ENCODE measurements at regions not wholly inside any gene's neighbourhood (a gene's known extent, or its start where the extent isn't known, plus 50 kb on each side); places are given as distances from the start of the nearest gene placed in this dataset.

- Histone ChIP-seq H3K9me1 (ENCODE audit: control insufficient read depth, insufficient read depth, low read length) (no peaks in the 10 kb centered on the region), H3K9me3 (replicated peaks; ENCODE audit: control insufficient read depth, insufficient read depth, low read depth, low read length) (no peaks in the 10 kb centered on the region), H3K79me2 (ENCODE audit: control insufficient read depth, insufficient read depth, low read length) (no peaks in the 10 kb centered on the region), H3K4me3 (no peak overlapping the region), H3K9ac (ENCODE audit: insufficient read depth in 1 of 2, low read depth in 2 of 2, low read length in 2 of 2) (no peak overlapping the region), H4K20me1 (replicated peaks; ENCODE audit: control insufficient read depth, insufficient read depth, low read length) (no peaks in the 10 kb centered on the region), H3K4me2 (ENCODE audit: insufficient read depth, low read length) (no peak overlapping the region), H2AFZ (ENCODE audit: low read depth, low read length) (no peak overlapping the region), H3K36me3 (ENCODE audit: control insufficient read depth, insufficient read depth, low read length) (no peaks in the 10 kb centered on the region), H3K4me1 (replicated peaks in 1 of 2; ENCODE audit: control insufficient read depth in 2 of 2, insufficient read depth in 2 of 2, low read length in 2 of 2) (no peaks in the 10 kb centered on the region), H3K27me3 (ENCODE audit: control insufficient read depth in 2 of 2, insufficient read depth in 2 of 2, low read length in 2 of 2) (no peaks in the 10 kb centered on the region), H3K27ac (ENCODE audit: extremely low read depth, low read depth, low read length) (no peak overlapping the region)
- no TSS peak for BruUV-seq (replicated peaks)
- DNase-seq (ENCODE audit: extremely low read depth in 1 of 4, low spot score in 3 of 4) (no peak), ATAC-seq (no peak), FAIRE-seq (no peak)
- intact Hi-C loops (cut with micrococcal nuclease): no loop called here
- POLR2A ChIA-PET: interaction anchor here (0.5 kb wide), 1 partner anchor 28 kb away, joined by 4 read pairs; no protein-coding TSS in a partner anchor
- in situ Hi-C loops (cut with MboI): no loop called here
- 0% methylated on average over 2 of the region's 2 CpGs for whole genome bisulfite sequencing (ENCODE audit: insufficient coverage, low coverage, missing lambda C conversion rate)
- TF ChIP-seq ZNF143 (CRISPR knock-in tag; IDR thresholded peaks at IDR 0.05) (no peak), TAF15 (IDR thresholded peaks at IDR 0.05; ENCODE audit: low read depth, low read length) (no peak), ZBTB11 (CRISPR knock-in tag; IDR thresholded peaks at IDR 0.05) (no peak), NCOA6 (IDR thresholded peaks at IDR 0.05) (no peak), MITF (IDR thresholded peaks at IDR 0.05) (no peak), ERF (CRISPR knock-in tag; IDR thresholded peaks at IDR 0.05) (no peak), GABPB2 (CRISPR knock-in tag; conservative IDR thresholded peaks at IDR 0.05) (no peak), MTA2 (IDR thresholded peaks at IDR 0.05; ENCODE audit: low read depth) (no peak), BRD4 (IDR thresholded peaks at IDR 0.05) (no peak), CLOCK (CRISPR knock-in tag; IDR thresholded peaks at IDR 0.05; ENCODE audit: borderline replicate concordance) (no peak)
- CTCF ChIA-PET (ENCODE audit: low intra/inter-chr PET ratio): no interaction called here
Measured at GRCh38 chr12:114598111-114598510, 85.9 kb downstream of the TBX3 start.

Measured in K562 (cell line).